SK-N-MC (cell line): ENCODE measurements at regions not wholly inside any gene's neighbourhood (a gene's known extent, or its start where the extent isn't known, plus 50 kb on each side); places are given as distances from the start of the nearest gene placed in this dataset.

Source experiments
- EZH2 ChIP-seq: fragments of 200-600 bp; sonication (generic); IDR thresholded peaks from one replicate; pipeline ENCODE4 v1.6.1; 2017; ENCODE audit warnings: antibody characterized with exemption
- POLR2AphosphoS5 ChIP-seq: IDR thresholded peaks from 2 replicates; pipeline ENCODE4 v1.6.1; 2012; ENCODE audit warnings: mild to moderate bottlenecking, low read depth, low read length, borderline replicate concordance

- TF ChIP-seq EZH2 (no peak), POLR2AphosphoS5 (no peak)
These were observed 131.5 kb downstream of the CCDC74A start for GRCh38 chr2:131659168-131659572.
